SK-N-MC (cell line): ENCODE measurements at regions not wholly inside any gene's neighbourhood (a gene's known extent, or its start where the extent isn't known, plus 50 kb on each side); places are given as distances from the start of the nearest gene placed in this dataset.

Source experiments
- EZH2 ChIP-seq: fragments of 200-600 bp; sonication (generic); IDR thresholded peaks from one replicate; pipeline ENCODE4 v1.6.1; 2017; ENCODE audit warnings: antibody characterized with exemption
- POLR2AphosphoS5 ChIP-seq: IDR thresholded peaks from 2 replicates; pipeline ENCODE4 v1.6.1; 2012; ENCODE audit warnings: mild to moderate bottlenecking, low read depth, low read length, borderline replicate concordance

DNA sequence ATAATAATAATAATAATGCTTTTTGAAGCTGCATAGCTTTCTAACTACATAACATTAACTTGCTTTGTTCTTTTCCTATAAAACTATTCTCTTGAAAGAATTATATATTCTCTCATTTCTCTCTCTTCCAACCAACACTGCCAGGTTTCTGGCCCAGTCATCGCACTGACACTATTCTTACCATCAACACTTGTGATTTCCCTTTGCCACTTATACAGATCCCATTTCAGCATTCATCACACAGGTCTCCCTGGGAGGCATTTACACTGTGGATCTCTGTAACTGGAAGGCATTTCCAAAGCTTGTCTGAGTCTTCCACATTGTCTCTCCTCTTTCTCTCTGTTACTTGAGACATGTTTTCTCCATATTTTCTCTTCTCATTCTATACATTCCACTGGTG lies 777.8 kb upstream of the ACO1 start:
- TF ChIP-seq EZH2: no peak
- TF ChIP-seq POLR2AphosphoS5: no peak
